Osteocyte (in vitro differentiated cells): ENCODE measurements at regions not wholly inside any gene's neighbourhood (a gene's known extent, or its start where the extent isn't known, plus 50 kb on each side); places are given as distances from the start of the nearest gene placed in this dataset.
"Not testable (repeated sequence)": the region's sequence is repeated elsewhere in the genome, so short reads cannot be mapped to it uniquely, and the experiment has no call there.

Experiments used
- DNase-seq: peaks from one replicate; pipeline ENCODE4 v3.0.0; 2021; ENCODE audit warnings: mixed read lengths; ENCODE audit not compliant: unreplicated experiment; ENCODE audit errors: extremely low spot score
- H3K27ac Mint-ChIP-seq: one replicate; pipeline ENCODE4 v1.8.0; 2021; ENCODE audit warnings: mild to moderate bottlenecking, mixed read lengths; ENCODE audit not compliant: unreplicated experiment
- H3K27me3 Mint-ChIP-seq: one replicate; pipeline ENCODE4 v1.8.0; 2021; ENCODE audit warnings: mixed read lengths; ENCODE audit not compliant: unreplicated experiment
- H3K36me3 Mint-ChIP-seq: one replicate; pipeline ENCODE4 v1.8.0; 2021; ENCODE audit warnings: mixed read lengths; ENCODE audit not compliant: unreplicated experiment
- H3K4me1 Mint-ChIP-seq: one replicate; pipeline ENCODE4 v1.8.0; 2021; ENCODE audit warnings: mixed read lengths; ENCODE audit not compliant: unreplicated experiment
- H3K4me3 Mint-ChIP-seq: one replicate; pipeline ENCODE4 v1.8.0; 2021; ENCODE audit warnings: mild to moderate bottlenecking, moderate library complexity, mixed read lengths; ENCODE audit not compliant: unreplicated experiment
- H3K9me3 Mint-ChIP-seq: one replicate; pipeline ENCODE4 v1.8.0; 2021; ENCODE audit warnings: mixed read lengths; ENCODE audit not compliant: unreplicated experiment
- CTCF ChIP-seq: fragments of 200-600 bp; sonication (generic); IDR thresholded peaks from 2 replicates; pipeline ENCODE4 v1.5.0; 2021; ENCODE audit warnings: antibody characterized with exemption, mild to moderate bottlenecking, moderate library complexity

GRCh38 chr1:209199822-209200221 lies 383.7 kb upstream of the CAMK1G start:
- Mint-ChIP-seq H3K36me3 (no peaks in the 10 kb centered on the region), H3K4me3 (no peak overlapping the region), H3K27ac (no peak overlapping the region), H3K4me1 (no peaks in the 10 kb centered on the region), H3K27me3 (peaks cover 40% of the 10 kb centered on the region), H3K9me3 (peaks cover 19% of the 10 kb centered on the region)
- no peak for TF ChIP-seq CTCF
- DNase-seq, result no peak

- not testable (repeated sequence) for H3K36me3 Mint-ChIP-seq, H3K4me1 Mint-ChIP-seq, DNase-seq, H3K4me3 Mint-ChIP-seq, H3K27ac Mint-ChIP-seq, H3K9me3 Mint-ChIP-seq
- peaks cover 64% of the 10 kb centered on the region for H3K27me3 Mint-ChIP-seq
Observed at GRCh38 chr1:209202321-209202720, 381.2 kb upstream of the CAMK1G start.

DNA sequence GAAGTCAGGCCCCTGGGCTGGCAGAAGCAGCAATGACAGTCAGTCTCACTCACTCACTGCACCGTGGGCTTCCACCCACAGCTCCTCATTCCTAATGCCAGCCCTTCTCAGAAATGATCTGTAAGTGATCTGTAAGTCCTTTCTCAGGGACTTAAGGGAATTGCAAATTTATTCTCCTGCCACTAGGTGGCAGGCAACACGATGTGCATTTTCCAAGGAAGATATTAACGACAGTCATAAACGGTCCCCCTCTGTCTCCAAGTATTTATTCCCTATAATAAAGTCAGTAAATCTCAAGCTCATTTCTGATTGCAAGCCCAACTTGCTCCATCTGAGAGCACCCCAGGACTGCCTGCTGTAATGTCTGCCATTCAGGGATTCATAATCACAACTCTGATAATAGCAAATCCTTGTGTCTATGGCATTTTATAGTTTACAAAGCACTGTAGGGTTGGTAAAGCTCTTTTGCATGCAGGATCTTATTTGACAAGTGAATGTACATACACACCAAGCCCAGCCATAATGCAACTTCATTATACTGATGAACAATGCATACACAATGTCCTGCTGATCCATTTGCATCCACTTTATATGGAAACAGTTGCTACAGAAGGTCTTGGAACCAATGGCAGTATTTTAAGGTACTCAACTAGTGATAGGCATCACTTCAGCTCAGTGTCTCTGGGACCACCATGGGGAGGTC lies 380.5 kb upstream of the CAMK1G start:
- peak; percentile 76 for TF ChIP-seq CTCF
- Mint-ChIP-seq H3K36me3 (no peaks in the 10 kb centered on the region), H3K4me1 (peaks cover 6% of the 10 kb centered on the region), H3K27ac (no peak overlapping the region), H3K4me3 (no peak overlapping the region), H3K27me3 (peaks cover 69% of the 10 kb centered on the region), H3K9me3 (no peaks in the 10 kb centered on the region)
- DNase-seq, result no peak

GRCh38 chr1:209203533-209203895 lies 380.0 kb upstream of the CAMK1G start:
- H3K27me3 Mint-ChIP-seq, result peaks cover 67% of the 10 kb centered on the region
- no peak for TF ChIP-seq CTCF
- no peaks in the 10 kb centered on the region for H3K9me3 Mint-ChIP-seq
- no peaks in the 10 kb centered on the region for H3K36me3 Mint-ChIP-seq
- no peak overlapping the region for H3K27ac Mint-ChIP-seq
- H3K4me1 Mint-ChIP-seq, result peaks cover 7% of the 10 kb centered on the region
- no peak for DNase-seq
- no peak overlapping the region for H3K4me3 Mint-ChIP-seq

DNA sequence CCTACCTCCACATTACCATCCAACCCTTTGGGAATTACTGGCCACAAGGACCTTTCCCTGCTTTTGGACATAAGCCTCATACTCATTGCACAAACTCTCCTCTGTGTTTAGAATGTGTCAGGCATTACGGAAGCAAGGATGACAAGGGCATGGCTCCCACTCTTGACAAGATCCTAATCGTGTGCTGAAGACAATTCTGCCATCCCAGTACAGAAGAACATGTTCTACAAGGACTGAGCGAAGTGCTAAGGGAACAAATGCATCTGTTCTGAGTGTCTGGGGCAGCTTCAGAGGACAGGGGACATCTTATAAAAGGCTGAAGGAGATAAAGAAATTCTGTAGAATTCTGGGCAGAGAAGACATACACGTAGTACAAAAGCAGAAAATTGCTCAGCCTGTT lies 378.5 kb upstream of the CAMK1G start:
- H3K27ac Mint-ChIP-seq, result no peak overlapping the region
- H3K36me3 Mint-ChIP-seq, result no peaks in the 10 kb centered on the region
- no peak overlapping the region for H3K4me3 Mint-ChIP-seq
- H3K27me3 Mint-ChIP-seq, result peaks cover 67% of the 10 kb centered on the region
- H3K9me3 Mint-ChIP-seq, result no peaks in the 10 kb centered on the region
- no peak for DNase-seq
- TF ChIP-seq CTCF, result no peak
- peaks cover 7% of the 10 kb centered on the region for H3K4me1 Mint-ChIP-seq
